GM13976 (cell line): ENCODE measurements at regions not wholly inside any gene's neighbourhood (a gene's known extent, or its start where the extent isn't known, plus 50 kb on each side); places are given as distances from the start of the nearest gene placed in this dataset.

Source experiments
- DNase-seq: peaks from one replicate; pipeline ENCODE4 v3.0.0; 2012; ENCODE audit warnings: low spot score
- in situ Hi-C: fragments of 300-500 bp; cut with MboI; formaldehyde crosslinking; loops from one replicate; pipeline ENCODE4 v1.12.0; 2022; ENCODE audit warnings: low sequenced_read_pairs, mixed read lengths, inconsistent platforms; ENCODE audit not compliant: unreplicated experiment
- TF ChIP-seq, protein P1 (sequence below): IDR thresholded peaks from 2 replicates; pipeline ENCODE4 v1.5.1; 2012; ENCODE audit warnings: borderline replicate concordance, mild to moderate bottlenecking; ENCODE audit not compliant: insufficient read depth; ENCODE audit errors: extremely low read depth, missing control alignments, control extremely low read depth

DNA sequence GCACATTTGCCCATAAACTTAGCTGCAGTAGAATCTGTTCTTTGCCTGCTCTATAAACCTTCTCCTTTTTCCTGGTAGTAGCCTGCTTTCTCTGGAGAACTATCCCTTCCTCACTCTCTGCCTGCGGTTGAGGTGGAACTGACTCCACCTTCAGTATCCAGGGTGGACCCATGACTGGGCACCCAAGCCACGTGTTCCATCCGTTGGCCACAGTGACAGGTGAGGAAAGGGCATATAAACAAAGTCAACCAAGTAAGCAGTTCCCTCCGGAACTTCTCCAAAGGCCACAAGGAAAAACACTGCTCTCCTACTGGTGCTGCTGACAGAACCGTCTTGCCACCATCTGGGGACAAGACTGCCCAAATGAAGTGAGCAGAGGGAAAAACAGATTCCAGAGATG, 218.8 kb downstream of the TFAP2A start:
- TF ChIP-seq, protein P1, sequence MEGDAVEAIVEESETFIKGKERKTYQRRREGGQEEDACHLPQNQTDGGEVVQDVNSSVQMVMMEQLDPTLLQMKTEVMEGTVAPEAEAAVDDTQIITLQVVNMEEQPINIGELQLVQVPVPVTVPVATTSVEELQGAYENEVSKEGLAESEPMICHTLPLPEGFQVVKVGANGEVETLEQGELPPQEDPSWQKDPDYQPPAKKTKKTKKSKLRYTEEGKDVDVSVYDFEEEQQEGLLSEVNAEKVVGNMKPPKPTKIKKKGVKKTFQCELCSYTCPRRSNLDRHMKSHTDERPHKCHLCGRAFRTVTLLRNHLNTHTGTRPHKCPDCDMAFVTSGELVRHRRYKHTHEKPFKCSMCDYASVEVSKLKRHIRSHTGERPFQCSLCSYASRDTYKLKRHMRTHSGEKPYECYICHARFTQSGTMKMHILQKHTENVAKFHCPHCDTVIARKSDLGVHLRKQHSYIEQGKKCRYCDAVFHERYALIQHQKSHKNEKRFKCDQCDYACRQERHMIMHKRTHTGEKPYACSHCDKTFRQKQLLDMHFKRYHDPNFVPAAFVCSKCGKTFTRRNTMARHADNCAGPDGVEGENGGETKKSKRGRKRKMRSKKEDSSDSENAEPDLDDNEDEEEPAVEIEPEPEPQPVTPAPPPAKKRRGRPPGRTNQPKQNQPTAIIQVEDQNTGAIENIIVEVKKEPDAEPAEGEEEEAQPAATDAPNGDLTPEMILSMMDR, result no peak
- in situ Hi-C loops, result no loop called here
- no peak for DNase-seq

DNA sequence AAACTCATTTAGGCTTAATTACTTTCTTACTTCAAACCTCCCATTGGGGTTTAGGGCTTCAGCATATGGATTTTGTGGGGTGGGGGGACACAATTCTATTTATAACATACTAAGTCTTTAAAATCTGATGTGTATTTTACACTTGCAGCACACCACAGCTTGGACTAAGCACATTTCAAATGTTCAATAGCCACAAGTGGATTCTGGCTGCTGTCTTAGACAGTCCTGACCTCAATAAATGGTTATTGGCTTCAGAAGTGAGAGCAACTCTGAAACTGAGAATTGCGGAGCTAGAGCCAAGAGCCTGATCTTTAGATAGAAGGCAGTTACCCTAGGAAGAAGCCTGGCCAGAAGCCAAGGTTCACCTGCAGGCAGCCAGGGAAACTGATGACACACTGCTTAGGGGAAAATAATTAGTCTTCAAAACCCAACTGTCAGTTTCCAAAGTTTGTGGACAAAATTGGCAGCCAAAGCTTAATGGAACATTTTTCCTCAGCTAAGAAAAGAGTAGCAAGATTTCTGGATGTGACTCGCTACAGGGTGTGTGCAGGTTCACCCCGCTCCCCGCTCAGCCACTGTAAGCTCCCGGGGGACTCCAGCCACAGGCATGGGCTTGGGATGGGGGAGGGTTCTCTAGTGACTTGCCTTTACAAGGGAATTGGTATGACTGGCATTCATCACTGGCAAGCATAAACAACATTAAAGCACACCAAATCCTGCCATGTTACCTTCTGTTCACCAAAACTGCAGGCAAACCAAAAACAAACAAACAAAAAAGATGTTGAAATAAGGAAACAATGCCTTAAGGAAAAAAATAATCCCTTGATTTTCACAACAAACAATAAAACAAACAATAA, 219.8 kb downstream of the TFAP2A start:
- no peak for DNase-seq
- TF ChIP-seq, protein P1, result no peak
- in situ Hi-C loops, result no loop called here

DNA sequence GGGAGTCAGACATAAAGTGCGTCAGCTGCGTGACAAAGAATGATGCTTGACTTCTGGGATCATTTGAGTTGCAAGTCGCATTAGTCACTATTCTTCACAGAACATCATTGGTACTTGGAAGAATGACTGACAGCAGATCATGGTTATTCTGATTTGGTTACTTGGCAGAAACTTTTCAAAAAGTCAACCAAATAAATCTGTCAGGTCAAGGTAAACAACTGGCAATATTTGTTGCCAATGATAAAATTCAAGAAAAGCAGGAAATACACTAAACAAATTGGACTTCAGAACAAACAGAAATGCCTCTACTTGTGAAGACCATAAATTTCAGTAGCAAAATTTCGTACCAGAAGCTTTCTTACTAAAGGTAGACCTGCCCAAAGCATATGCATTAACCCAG, 221.6 kb downstream of the TFAP2A start:
- TF ChIP-seq, protein P1, result no peak
- no peak for DNase-seq
- in situ Hi-C loops, result no loop called here

DNA sequence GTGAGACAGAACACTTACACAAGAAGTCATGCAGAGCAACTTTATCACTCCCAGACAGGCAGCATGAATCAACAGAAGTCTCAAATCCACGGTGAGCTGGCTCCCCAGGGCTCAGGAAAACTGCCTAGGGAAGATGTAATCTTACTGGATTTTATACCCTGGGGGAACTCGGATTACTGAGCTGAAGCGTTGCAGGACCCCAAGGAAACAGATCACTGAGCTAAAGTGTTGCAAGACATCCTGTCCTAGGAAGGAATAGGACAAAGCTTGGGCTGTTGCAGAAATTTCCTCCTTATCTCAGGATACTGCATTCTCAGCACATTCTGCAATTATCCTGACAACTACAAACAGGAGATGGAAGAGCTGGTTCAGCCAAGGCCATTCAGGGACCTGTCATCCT, 224.8 kb downstream of the TFAP2A start:
- DNase-seq, result no peak
- in situ Hi-C loops, result no loop called here
- TF ChIP-seq, protein P1, result no peak

DNA sequence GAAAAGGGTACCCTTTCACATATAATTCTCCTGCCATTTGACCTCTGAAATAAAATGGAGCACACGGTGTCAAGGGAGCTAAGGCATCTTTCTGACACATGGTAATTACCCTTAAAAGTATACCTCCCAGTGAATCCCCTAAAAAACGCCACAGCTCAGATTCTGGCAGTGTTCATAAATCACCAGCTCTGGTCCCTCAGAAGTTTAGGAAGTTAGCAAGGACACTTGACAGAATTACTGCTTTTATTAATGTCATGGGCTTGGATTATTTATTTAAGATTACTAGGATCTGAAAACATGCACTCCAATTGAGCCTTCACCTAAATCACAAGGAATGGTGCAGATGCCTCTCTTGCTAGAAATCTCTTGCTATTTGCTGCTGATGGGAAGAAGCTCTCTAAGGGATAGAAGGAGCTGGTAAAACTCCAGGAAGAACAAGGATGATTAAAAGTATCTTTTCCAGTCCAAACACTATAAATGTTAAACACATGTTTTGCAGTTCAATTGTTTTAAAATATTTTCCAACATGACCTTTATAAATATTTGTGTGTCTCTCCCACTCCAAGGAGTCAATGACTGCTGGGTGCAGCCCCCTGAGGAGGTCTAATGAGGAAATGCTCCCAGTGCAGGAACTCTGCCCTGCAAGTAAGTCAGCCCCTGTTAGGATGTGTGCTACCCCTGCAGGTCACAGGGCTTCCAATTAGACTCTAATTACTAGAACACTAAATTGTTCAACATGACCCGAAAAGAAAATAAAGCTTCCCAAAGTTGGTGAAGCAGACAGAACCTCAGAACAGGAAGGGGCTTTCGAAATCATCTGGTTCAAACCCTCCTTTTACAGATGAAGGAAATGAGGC, 230.3 kb downstream of the TFAP2A start:
- TF ChIP-seq, protein P1, result no peak
- DNase-seq, result no peak

DNA sequence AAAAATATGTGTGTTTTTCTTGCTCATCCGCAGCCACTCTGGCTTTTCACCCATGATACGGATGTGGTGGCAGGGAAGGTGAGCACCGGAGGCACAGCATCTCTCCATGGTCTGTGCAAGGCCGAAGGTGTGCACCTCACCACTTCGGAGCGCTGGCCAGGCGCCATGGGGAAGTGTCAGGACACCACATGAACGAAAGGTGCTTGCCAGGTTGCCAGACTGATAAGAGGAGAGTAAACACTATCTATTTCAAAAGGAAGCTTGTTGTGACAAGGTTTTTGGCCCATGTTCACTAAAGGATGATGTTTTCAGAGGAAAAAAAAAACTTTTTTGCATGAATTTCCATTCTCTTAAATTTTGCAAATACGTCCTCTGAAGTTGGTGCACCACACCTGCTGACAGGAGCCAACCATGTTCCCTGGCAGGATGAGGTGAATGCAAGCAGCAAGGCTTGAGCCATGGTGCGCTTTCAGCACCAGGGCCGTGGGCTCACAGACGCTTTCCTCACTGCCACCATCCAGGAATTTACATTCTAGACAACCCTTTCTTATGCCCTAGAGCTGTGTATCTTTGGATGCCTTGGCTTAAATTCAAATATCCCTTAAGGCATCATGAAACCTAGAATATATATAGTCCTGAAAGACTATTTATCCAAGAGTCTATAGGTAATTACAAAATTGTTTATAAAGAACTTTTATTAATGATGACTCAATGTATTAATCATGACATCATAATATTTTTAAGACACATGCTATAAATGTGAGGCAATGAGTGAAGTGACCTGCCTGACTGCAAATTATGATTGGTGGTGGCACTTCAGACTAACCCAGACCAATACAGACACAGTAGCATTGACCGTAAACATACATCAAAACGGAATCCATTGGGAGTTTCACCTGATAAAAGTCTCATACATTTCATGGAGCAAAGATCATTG, 234.5 kb downstream of the TFAP2A start:
- no peak for DNase-seq
- in situ Hi-C loops, result no loop called here
- TF ChIP-seq, protein P1, result no peak

More for the DNA sequence above, 230.3 kb downstream of the TFAP2A start:
- in situ Hi-C loops, result no loop called here
